HG02763 (cell line): ENCODE measurements at regions not wholly inside any gene's neighbourhood (a gene's known extent, or its start where the extent isn't known, plus 50 kb on each side); places are given as distances from the start of the nearest gene placed in this dataset.

ENCODE experiments used
- ATAC-seq: cut with Tn5 transposase; IDR thresholded peaks from one replicate; pipeline ENCODE4 v1.9.1; 2021; ENCODE audit warnings: mild to moderate bottlenecking, moderate library complexity; ENCODE audit not compliant: unreplicated experiment

- no peak for ATAC-seq
Measured at GRCh38 chr2:217722883-217723472, 279.8 kb downstream of the TNS1 start.

DNA sequence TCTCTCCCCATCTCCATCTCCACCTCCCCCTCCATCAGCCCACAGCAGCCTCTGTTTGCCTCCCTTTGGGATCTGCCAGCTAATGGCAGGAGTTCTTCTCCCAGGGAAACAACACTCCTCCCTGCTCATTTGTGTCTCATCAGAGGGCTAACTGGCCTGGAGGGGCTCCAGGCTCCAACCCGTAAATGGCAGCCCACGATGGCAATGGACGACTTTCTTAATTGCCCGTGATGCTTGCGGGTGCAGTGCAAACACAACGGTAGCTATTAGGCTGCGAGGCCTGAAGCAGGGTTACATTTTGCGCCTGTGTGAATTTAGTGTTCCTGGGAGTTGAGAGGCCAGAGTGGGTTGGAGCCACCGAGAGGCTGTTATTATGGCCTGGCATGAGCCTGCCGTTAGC, 285.1 kb downstream of the TNS1 start:
- no peak for ATAC-seq

GRCh38 chr2:217715484-217715883, 287.3 kb downstream of the TNS1 start:
- ATAC-seq = no peak

GRCh38 chr2:217714287-217714751, 288.5 kb downstream of the TNS1 start:
- no peak for ATAC-seq

DNA sequence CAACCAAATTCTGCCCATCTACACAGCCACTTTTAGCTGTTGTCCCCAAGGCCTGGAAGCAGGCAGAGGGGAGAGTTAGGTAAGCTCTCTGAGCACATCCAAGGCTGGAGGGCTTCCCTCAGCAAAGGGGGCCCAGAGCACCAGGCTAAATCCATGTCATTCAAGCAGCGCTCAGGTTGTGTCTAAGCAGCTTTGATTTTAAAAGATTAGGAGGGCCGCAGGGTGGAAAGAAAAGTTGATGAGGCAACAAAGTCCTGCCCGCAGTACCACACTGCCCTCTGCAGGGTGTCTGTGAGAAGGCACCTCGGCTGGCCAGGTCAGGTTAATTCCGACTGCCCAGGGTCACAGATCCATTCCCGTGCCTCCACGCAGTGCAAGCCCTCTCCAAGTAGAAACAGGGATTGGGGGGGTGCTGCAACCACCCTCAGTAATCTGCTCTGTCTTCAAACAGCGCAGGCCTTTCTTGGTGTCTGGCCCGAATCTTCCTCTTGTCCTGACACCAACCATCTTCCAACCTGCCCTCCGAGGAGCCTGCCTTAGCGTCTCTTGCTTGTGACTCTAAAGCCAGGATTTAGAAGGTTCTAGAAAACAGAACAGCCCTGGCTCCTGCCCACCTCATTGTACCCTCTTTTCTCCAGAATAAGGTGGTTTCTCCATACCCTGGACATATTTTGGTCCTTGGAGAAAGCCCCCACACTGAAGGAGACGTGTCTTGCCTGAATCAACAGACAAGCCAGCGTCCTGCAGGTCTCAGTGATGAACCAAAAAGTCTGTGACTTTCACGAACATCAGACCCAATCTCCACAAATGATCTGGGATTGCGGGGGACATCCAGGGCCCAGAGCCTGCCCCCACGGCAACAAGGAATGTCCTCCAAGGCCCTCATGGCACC, 289.2 kb downstream of the TNS1 start:
- ATAC-seq = no peak

- no peak for ATAC-seq
Measured at GRCh38 chr2:217712431-217712830, 290.4 kb downstream of the TNS1 start.

DNA sequence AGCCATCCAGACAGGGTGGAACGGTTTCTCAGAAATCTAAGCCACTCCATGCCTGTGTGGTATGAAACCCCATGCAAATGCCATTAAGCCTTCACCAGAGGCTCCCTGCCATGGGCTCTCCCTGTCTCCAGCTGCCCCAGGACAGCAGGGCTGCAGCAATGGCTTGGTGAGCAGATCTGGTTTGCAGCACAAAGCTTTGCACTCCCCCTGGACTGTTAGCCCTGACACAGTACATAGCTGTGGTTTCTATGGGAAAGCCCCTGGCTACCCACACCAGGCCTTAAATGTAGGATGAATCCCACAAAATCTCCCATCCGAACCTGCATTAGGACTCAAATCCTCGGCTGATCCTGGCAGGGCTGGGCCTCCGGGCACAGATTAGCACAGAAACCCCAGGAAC, 291.6 kb downstream of the TNS1 start:
- ATAC-seq = no peak

DNA sequence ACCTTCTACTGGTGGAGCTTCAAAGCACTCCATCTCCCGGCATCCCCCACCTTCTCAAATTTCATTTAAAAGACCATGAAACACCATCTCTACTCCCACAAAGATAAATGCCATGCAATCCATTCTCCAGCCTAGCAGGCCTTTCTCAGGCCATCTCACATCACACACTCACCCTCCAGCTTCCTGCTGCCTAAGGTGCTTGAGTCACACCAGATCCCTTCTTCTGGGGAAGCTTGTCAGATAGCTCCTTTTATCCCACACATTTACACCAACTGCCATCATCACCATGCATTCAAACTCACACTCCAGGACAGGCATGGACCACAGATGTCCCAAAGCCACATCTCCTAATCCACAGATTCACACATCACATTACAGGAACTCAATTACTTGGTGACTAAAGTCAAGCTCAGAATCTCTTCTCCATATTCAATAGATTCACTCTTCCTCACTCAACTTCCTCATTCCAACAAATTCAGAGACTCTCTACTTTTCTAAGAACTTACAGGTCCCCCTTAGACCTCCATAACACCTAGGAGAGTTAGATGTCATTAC, 292.5 kb downstream of the TNS1 start:
- ATAC-seq = no peak

- no peak for ATAC-seq
Measured at GRCh38 chr2:217709478-217710210, 293.2 kb downstream of the TNS1 start.

DNA sequence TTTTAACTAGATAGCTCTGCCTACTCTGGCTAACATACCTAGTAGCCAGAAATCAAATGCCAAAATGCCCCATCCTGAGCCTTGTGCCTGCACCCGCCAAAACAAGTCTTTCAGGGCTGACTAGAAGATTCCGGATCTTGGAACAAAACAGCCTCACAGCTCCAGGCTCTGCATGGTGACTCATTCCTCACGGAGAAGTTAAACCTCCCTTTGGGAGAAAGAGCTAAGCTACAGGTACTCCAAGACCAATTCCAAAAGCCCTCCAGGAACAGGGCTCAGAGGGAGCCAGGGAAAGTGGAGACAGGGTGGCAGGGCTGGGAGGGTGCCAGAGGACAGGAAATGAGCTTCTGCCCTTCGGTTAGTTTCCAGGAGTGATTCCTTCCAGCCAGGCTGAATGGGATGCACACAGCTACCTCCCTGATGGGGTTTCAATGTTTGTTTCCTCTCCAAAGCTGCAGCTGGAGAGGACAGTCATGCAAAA, 295.6 kb downstream of the TNS1 start:
- ATAC-seq = no peak

DNA sequence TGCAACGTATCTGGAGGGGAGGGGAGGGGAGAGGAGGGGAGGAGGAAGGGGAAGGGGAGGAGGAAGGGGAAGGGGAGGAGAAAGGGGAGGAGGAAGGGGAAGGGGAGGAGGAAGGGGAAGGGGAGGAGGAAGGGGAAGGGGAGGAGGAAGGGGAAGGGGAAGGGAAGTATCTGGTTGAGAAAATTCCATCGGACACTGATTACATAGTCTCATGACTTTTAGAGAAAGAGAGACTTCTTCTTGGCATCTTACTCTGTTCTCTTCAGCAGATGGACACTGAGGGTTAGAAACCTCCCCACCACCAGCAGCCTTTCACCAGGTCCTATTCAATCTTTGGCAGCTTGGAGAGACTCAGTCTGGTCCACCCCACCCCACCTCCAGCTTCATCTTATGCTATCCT, 296.3 kb downstream of the TNS1 start:
- no peak for ATAC-seq

DNA sequence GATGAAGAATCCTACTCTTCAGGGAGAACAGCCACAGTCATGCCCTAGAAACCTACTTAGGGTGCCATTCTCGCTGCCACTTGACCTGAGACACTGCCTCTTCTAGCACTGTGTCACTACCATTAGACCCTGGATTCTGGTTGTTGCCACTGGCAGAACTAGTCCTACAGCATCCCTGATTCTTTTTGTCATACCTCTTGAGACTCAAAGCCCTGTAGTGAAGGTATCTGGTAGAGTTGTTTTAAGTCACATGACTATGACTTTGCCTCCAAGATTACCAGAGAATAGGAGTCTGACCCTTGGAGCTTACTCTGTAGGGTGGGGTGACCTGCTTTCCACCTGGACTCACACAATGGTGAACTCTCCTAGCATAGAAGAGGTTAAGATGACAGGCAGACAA, 296.7 kb downstream of the TNS1 start:
- no peak for ATAC-seq

- no peak for ATAC-seq
Measured at GRCh38 chr2:217705461-217705860, 297.3 kb downstream of the TNS1 start.

DNA sequence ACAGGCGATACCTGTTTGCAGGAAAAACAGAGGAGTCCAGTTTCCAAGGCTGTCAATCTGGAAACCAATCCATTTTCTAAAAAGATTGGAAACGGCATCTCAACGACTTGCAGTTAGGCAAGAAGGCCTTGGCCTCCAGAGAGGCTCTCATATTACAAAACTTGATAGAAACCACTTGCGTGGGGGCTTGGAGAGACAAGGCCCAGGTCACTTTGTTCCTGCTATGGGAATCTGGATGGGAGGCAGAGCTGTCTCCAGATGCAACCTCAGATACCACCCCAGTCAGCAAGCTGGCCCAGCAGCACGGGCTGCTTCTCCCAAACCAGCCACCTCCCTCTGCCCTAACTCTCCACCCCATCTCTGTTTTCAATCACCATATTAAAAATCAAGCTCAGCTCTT, 298.8 kb downstream of the TNS1 start:
- no peak for ATAC-seq

DNA sequence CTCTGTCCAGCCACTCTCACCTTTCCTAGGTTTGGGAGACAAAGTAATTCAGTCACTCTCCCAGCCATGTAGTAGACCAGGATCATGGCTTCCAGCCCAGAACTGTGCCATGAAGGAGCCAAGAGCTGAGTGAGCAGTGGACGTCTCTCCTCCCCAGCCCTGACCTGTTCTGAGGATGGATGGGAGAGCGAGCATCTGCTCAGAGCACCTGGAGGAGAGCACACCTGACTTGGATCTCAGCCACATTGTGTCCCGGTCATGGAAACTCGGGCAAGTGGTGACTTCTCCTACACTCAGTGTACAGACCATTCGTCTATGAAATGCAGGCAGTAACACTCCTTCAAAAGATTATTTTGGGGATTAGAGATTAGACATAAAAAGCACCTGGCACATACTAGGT, 299.7 kb downstream of the TNS1 start:
- ATAC-seq = no peak

GRCh38 chr2:217701622-217702021, 301.2 kb downstream of the TNS1 start:
- ATAC-seq = no peak

DNA sequence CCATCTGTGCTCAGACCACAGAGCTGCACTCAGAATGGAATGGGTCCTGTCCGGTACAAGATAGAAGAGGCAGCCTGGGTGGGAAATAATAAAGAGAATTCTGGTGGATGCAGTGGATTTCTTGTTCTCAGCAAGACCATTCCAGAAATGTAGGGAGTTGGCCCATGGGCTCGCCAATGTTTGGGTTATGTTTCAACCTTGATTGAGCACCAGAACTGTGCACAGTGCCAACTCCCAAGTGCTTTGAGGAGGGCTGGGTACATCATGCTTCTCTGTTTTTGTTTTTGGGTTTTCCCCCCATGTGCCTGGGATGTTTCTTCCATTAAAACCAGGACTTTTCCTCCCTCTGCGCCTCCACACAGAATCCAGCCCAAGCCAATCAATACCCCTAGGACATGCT, 304.1 kb downstream of the TNS1 start:
- no peak for ATAC-seq

GRCh38 chr2:217695033-217695520, 307.7 kb downstream of the TNS1 start:
- ATAC-seq = no peak

DNA sequence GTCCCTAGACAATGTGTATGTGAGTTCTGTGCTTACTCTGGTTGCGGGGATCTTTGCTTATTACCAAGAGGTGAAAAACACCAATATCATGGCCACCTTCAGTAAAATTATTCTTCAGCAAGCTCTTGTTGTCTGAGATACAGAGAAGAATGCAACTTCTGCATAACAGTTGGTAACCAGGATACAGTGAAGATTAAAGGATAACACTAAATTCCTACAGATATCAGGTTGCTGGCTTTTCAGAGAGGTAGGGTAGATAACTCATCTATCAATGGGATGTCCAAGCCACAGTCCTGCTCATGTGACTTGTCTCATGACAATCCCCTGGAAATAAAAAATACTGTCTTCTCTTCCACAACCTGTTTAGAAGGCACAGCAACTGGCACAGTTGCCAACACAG, 308.5 kb downstream of the TNS1 start:
- ATAC-seq = no peak

DNA sequence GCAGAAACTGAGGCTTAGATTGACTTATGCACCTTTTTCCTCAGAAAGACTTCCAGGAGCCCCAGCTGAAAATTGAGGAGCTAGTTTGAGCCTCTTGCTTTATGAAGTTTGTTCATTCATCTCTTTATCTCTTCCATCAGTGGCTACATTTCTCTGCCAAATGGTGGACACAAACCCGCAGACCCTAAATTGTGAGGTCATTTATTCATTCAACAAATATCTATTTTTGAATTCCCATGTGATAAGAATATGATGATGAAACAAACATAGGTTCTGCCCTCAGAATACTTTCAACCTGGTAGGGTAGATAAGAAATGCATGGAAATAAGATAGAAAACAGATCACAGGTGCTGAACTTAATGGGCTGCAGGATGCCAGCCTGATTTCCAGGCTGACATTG, 309.4 kb downstream of the TNS1 start:
- ATAC-seq = no peak
